WTC11 (cell line): ENCODE measurements at regions not wholly inside any gene's neighbourhood (a gene's known extent, or its start where the extent isn't known, plus 50 kb on each side); places are given as distances from the start of the nearest gene placed in this dataset.

Source experiments
- ATAC-seq: fragments of 200-7000 bp; cut with Tn5 transposase; 2 replicates; pipeline ENCODE4 v1.10.0; 2021; ENCODE audit warnings: mild to moderate bottlenecking, moderate library complexity
- CTCF ChIA-PET: fragments of 300-600 bp; sonication (Branson Sonifier 250); formaldehyde crosslinking; loops from one replicate; lab custom pipeline; 2021; ENCODE audit warnings: antibody characterized with exemption; lab: Charles Lee
- POLR2A ChIA-PET: fragments of 350-600 bp; sonication (Branson Sonifier 250); formaldehyde crosslinking; loops from one replicate; lab custom pipeline; 2021; ENCODE audit warnings: antibody characterized with exemption; lab: Charles Lee
- DNase-seq: peaks from one replicate; pipeline ENCODE4 v3.0.0; 2021; ENCODE audit warnings: low spot score
- H3K27ac Mint-ChIP-seq: 2 replicates; pipeline ENCODE4 v1.8.0; 2021; ENCODE audit warnings: mixed read lengths
- H3K27me3 Mint-ChIP-seq: 2 replicates; pipeline ENCODE4 v1.8.0; 2021; ENCODE audit warnings: low read depth, mild to moderate bottlenecking, moderate library complexity, mixed read lengths
- H3K36me3 Mint-ChIP-seq: 2 replicates; pipeline ENCODE4 v1.8.0; 2021; ENCODE audit warnings: mixed read lengths
- H3K4me1 Mint-ChIP-seq: 2 replicates; pipeline ENCODE4 v1.8.0; 2022; ENCODE audit warnings: mixed read lengths
- H3K4me3 Mint-ChIP-seq: 2 replicates; pipeline ENCODE4 v1.8.0; 2021; ENCODE audit warnings: mild to moderate bottlenecking, moderate library complexity, mixed read lengths
- H3K9me3 Mint-ChIP-seq: 2 replicates; pipeline ENCODE4 v1.8.0; 2021; ENCODE audit warnings: mixed read lengths
- ATF1 ChIP-seq: sonication (generic); formaldehyde crosslinking; IDR thresholded peaks from 2 replicates; pipeline ENCODE4 v1.8.1; 2023; ENCODE audit warnings: mild to moderate bottlenecking, moderate library complexity, missing genetic modification reagents
- ATF2 ChIP-seq: sonication (generic); formaldehyde crosslinking; IDR thresholded peaks from 2 replicates; pipeline ENCODE4 v1.8.1; 2022; ENCODE audit warnings: low read depth, missing genetic modification reagents, borderline replicate concordance
- CBFB ChIP-seq: sonication (generic); formaldehyde crosslinking; IDR thresholded peaks from 2 replicates; pipeline ENCODE4 v1.8.1; 2022; ENCODE audit warnings: mild to moderate bottlenecking, low read depth, missing genetic modification reagents
- FOXJ3 ChIP-seq: sonication (generic); formaldehyde crosslinking; IDR thresholded peaks from 2 replicates; pipeline ENCODE4 v1.9.0; 2021; ENCODE audit warnings: missing genetic modification reagents, mild to moderate bottlenecking, borderline replicate concordance
- FOXP4 ChIP-seq: sonication (generic); formaldehyde crosslinking; IDR thresholded peaks from 2 replicates; pipeline ENCODE4 v1.8.0; 2022; ENCODE audit warnings: mild to moderate bottlenecking, missing genetic modification reagents
- GRHL2 ChIP-seq: fragments of 250-450 bp; sonication (Bioruptor Pico); IDR thresholded peaks from 2 replicates; pipeline ENCODE4 v1.8.0; 2022; ENCODE audit warnings: mild to moderate bottlenecking, moderate library complexity; ENCODE audit not compliant: insufficient replicate concordance, severe bottlenecking
- KAT7 ChIP-seq: sonication (generic); formaldehyde crosslinking; IDR thresholded peaks from 2 replicates; pipeline ENCODE4 v1.8.1; 2023; ENCODE audit warnings: missing genetic modification reagents, mild to moderate bottlenecking, borderline replicate concordance
- NFE2L1 ChIP-seq: sonication (generic); formaldehyde crosslinking; IDR thresholded peaks from 2 replicates; pipeline ENCODE4 v1.8.1; 2023; ENCODE audit warnings: missing genetic modification reagents
- NR2C2 ChIP-seq: sonication (generic); formaldehyde crosslinking; IDR thresholded peaks from 2 replicates; pipeline ENCODE4 v1.8.0; 2022; ENCODE audit warnings: mild to moderate bottlenecking, missing genetic modification reagents
- OVOL2 ChIP-seq: fragments of 250-450 bp; sonication (Bioruptor Pico); IDR thresholded peaks from 2 replicates; pipeline ENCODE4 v1.9.0; 2021; ENCODE audit warnings: mild to moderate bottlenecking, borderline replicate concordance
- SMAD4 ChIP-seq: sonication (generic); formaldehyde crosslinking; IDR thresholded peaks from 2 replicates; pipeline ENCODE4 v1.8.0; 2022; ENCODE audit warnings: mild to moderate bottlenecking, missing genetic modification reagents
- SP1 ChIP-seq: sonication (generic); formaldehyde crosslinking; conservative IDR thresholded peaks from 2 replicates; pipeline ENCODE4 v1.8.1; 2022; ENCODE audit warnings: missing genetic modification reagents
- USF2 ChIP-seq: sonication (generic); formaldehyde crosslinking; IDR thresholded peaks from 2 replicates; pipeline ENCODE4 v1.8.1; 2023; ENCODE audit warnings: mild to moderate bottlenecking, missing genetic modification reagents, moderate library complexity
- ZNF121 ChIP-seq: sonication (generic); formaldehyde crosslinking; IDR thresholded peaks from 2 replicates; pipeline ENCODE4 v1.8.0; 2023; ENCODE audit warnings: missing genetic modification reagents
- ZNF232 ChIP-seq: sonication (generic); formaldehyde crosslinking; IDR thresholded peaks from 2 replicates; pipeline ENCODE4 v1.8.0; 2022; ENCODE audit warnings: mild to moderate bottlenecking, missing genetic modification reagents
- ZNF317 ChIP-seq: sonication (generic); formaldehyde crosslinking; IDR thresholded peaks from 2 replicates; pipeline ENCODE4 v1.8.1; 2023; ENCODE audit warnings: low read depth, mild to moderate bottlenecking, moderate library complexity, missing genetic modification reagents, borderline replicate concordance
- ZNF423 ChIP-seq: fragments of 250-450 bp; sonication (Bioruptor Pico); IDR thresholded peaks from 2 replicates; pipeline ENCODE4 v2.1.2; 2022; ENCODE audit warnings: mild to moderate bottlenecking, moderate library complexity
- ZNF671 ChIP-seq: fragments of 250-450 bp; sonication (Bioruptor Pico); IDR thresholded peaks from 2 replicates; pipeline ENCODE4 v1.8.0; 2021; ENCODE audit warnings: mild to moderate bottlenecking
- ZSCAN18 ChIP-seq: fragments of 250-450 bp; sonication (Bioruptor Pico); IDR thresholded peaks from 2 replicates; pipeline ENCODE4 v2.1.2; 2022; ENCODE audit warnings: mild to moderate bottlenecking, moderate library complexity
- TF ChIP-seq, protein P1 (sequence below): sonication (generic); formaldehyde crosslinking; IDR thresholded peaks from 2 replicates; pipeline ENCODE4 v1.8.0; 2023; ENCODE audit warnings: missing genetic modification reagents
- TF ChIP-seq, protein P2 (sequence below): sonication (generic); formaldehyde crosslinking; IDR thresholded peaks from 2 replicates; pipeline ENCODE4 v1.8.1; 2023; ENCODE audit warnings: mild to moderate bottlenecking, missing genetic modification reagents, borderline replicate concordance

- CTCF ChIA-PET: no interaction called here
- H3K4me1 Mint-ChIP-seq: no peaks in the 10 kb centered on the region
- ATAC-seq (peak; percentile 61), DNase-seq (no peak)
- peaks cover 10% of the 10 kb centered on the region for H3K36me3 Mint-ChIP-seq
- TF ChIP-seq ATF2 (CRISPR knock-in tag): no peak
- TF ChIP-seq KAT7 (CRISPR knock-in tag): no peak
- no peak for TF ChIP-seq USF2 (CRISPR knock-in tag)
- no peak for TF ChIP-seq NR2C2 (CRISPR knock-in tag)
- no peak for TF ChIP-seq ZNF121 (CRISPR knock-in tag)
- TF ChIP-seq, protein P1, sequence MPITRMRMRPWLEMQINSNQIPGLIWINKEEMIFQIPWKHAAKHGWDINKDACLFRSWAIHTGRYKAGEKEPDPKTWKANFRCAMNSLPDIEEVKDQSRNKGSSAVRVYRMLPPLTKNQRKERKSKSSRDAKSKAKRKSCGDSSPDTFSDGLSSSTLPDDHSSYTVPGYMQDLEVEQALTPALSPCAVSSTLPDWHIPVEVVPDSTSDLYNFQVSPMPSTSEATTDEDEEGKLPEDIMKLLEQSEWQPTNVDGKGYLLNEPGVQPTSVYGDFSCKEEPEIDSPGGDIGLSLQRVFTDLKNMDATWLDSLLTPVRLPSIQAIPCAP: no peak
- TF ChIP-seq ZNF317 (CRISPR knock-in tag): no peak
- TF ChIP-seq FOXP4 (CRISPR knock-in tag): no peak
- H3K9me3 Mint-ChIP-seq: peaks cover 26% of the 10 kb centered on the region
- H3K4me3 Mint-ChIP-seq: no peak overlapping the region
- POLR2A ChIA-PET: no interaction called here
- H3K27ac Mint-ChIP-seq: no peak overlapping the region
- H3K27me3 Mint-ChIP-seq: no peaks in the 10 kb centered on the region; the same call in 1 of the 2 replicates
Measured at GRCh38 chr5:68722357-68722756, 371.5 kb upstream of the SLC30A5 start.

GRCh38 chr5:68725905-68726683, 367.7 kb upstream of the SLC30A5 start:
- ChIA-PET POLR2A (no interaction called here), CTCF (no interaction called here)
- no peak overlapping the region for H3K4me3 Mint-ChIP-seq
- no peaks in the 10 kb centered on the region; the same call in 1 of the 2 replicates for H3K27me3 Mint-ChIP-seq
- no peak overlapping the region for H3K27ac Mint-ChIP-seq
- DNase-seq (no peak), ATAC-seq (no peak)
- H3K9me3 Mint-ChIP-seq: 0 out of 2 replicates have a peak, but pooled peaks cover 9% of the 10 kb centered on the region
- no peak for TF ChIP-seq GRHL2 (CRISPR knock-in tag)
- TF ChIP-seq CBFB: no peak
- TF ChIP-seq ATF2 (CRISPR knock-in tag): no peak
- TF ChIP-seq SMAD4: no peak
- TF ChIP-seq ZSCAN18 (CRISPR knock-in tag): no peak
- TF ChIP-seq, protein P2, sequence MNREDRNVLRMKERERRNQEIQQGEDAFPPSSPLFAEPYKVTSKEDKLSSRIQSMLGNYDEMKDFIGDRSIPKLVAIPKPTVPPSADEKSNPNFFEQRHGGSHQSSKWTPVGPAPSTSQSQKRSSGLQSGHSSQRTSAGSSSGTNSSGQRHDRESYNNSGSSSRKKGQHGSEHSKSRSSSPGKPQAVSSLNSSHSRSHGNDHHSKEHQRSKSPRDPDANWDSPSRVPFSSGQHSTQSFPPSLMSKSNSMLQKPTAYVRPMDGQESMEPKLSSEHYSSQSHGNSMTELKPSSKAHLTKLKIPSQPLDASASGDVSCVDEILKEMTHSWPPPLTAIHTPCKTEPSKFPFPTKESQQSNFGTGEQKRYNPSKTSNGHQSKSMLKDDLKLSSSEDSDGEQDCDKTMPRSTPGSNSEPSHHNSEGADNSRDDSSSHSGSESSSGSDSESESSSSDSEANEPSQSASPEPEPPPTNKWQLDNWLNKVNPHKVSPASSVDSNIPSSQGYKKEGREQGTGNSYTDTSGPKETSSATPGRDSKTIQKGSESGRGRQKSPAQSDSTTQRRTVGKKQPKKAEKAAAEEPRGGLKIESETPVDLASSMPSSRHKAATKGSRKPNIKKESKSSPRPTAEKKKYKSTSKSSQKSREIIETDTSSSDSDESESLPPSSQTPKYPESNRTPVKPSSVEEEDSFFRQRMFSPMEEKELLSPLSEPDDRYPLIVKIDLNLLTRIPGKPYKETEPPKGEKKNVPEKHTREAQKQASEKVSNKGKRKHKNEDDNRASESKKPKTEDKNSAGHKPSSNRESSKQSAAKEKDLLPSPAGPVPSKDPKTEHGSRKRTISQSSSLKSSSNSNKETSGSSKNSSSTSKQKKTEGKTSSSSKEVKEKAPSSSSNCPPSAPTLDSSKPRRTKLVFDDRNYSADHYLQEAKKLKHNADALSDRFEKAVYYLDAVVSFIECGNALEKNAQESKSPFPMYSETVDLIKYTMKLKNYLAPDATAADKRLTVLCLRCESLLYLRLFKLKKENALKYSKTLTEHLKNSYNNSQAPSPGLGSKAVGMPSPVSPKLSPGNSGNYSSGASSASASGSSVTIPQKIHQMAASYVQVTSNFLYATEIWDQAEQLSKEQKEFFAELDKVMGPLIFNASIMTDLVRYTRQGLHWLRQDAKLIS: no peak
- TF ChIP-seq SP1 (CRISPR knock-in tag): no peak
- no peak for TF ChIP-seq ZNF423 (CRISPR knock-in tag)
- TF ChIP-seq ATF1: no peak
- no peak for TF ChIP-seq NFE2L1 (CRISPR knock-in tag)
- no peak for TF ChIP-seq OVOL2 (CRISPR knock-in tag)
- no peak for TF ChIP-seq ZNF232 (CRISPR knock-in tag)
- no peak for TF ChIP-seq FOXJ3 (CRISPR knock-in tag)
- no peak for TF ChIP-seq ZNF671
- peaks cover 12% of the 10 kb centered on the region for H3K4me1 Mint-ChIP-seq
- H3K36me3 Mint-ChIP-seq: no peaks in the 10 kb centered on the region
